ENCODE measurements at regions not wholly inside any gene's neighbourhood (a gene's known extent, or its start where the extent isn't known, plus 50 kb on each side); places are given as distances from the start of the nearest gene placed in this dataset.

DNA sequence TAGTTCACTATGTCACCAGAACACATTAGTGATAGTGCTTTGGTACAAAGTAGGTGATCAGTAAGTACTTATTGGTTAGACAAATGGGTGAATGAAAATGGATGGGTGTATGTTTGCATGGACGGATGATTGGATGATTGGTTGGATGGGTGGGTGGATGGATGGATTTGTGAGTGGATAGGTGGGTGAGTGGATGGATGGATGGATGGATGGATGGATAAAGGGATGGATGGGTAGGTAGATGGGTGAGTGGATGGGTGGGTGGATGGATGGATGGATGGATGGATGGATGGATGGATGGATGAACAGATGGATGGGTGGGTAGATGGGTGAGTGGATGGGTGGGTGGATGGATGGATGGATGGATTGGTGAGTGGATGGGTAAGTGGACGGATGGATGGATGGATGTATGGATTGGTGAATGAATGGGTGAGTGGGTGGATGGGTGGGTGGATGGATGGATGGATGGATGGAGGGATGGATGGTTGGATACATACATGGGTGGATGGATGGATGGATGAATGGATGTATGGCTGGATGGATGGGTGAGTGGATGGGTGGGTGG lies 225.3 kb upstream of the GSE1 start:
- TF ChIP-seq, protein P1, sequence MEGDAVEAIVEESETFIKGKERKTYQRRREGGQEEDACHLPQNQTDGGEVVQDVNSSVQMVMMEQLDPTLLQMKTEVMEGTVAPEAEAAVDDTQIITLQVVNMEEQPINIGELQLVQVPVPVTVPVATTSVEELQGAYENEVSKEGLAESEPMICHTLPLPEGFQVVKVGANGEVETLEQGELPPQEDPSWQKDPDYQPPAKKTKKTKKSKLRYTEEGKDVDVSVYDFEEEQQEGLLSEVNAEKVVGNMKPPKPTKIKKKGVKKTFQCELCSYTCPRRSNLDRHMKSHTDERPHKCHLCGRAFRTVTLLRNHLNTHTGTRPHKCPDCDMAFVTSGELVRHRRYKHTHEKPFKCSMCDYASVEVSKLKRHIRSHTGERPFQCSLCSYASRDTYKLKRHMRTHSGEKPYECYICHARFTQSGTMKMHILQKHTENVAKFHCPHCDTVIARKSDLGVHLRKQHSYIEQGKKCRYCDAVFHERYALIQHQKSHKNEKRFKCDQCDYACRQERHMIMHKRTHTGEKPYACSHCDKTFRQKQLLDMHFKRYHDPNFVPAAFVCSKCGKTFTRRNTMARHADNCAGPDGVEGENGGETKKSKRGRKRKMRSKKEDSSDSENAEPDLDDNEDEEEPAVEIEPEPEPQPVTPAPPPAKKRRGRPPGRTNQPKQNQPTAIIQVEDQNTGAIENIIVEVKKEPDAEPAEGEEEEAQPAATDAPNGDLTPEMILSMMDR (conservative IDR thresholded peaks at IDR 0.05): no peak
- no peak for TF ChIP-seq ZFX (IDR thresholded peaks at IDR 0.05)

GRCh38 chr16:85389679-85390470 lies 223.2 kb upstream of the GSE1 start:
- no peak for TF ChIP-seq ZFX (IDR thresholded peaks at IDR 0.05)
- TF ChIP-seq, protein P1 (conservative IDR thresholded peaks at IDR 0.05): no peak
- peak overlapping the region; percentile 14; the same call in 1 of the 2 replicates for H3K27ac ChIP-seq

More for the DNA sequence above, 225.3 kb upstream of the GSE1 start:
- H3K27ac ChIP-seq: no peak overlapping the region

DNA sequence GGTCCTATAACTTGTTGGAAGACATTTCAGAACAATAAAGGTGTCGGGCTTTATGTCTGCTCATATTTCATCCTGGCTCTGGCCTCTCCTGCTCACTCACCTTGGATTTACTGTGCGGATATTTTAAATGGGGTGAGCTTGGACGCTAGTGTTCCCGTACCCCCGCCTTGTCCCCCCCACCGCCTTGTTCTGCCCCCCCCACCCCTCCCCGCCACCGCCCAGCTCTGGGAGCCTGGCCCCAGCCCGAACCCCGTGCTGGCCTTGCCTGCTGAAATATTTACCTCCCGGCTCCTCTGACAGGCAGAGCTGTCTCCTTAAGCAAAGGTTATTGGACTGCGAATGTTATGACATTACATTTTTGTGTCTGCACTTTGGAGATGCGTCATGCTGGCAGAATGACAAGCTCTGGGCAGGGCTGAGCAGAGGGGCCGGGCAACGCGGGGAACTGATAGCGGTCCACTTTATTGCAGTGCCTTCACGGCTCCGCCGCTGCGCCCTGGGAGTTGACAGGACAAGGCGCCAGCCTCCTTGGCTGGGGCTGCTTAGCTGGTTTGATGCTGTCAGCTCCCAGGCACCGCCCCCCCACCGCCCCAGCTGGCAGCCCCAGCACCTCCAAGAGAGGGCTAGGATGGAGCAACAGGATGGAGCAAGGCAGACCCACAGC lies 222.5 kb upstream of the GSE1 start:
- no peak for TF ChIP-seq ZFX (IDR thresholded peaks at IDR 0.05)

GRCh38 chr16:85391175-85391707 lies 221.9 kb upstream of the GSE1 start:
- no peak overlapping the region for H3K27ac ChIP-seq
- TF ChIP-seq ZFX (IDR thresholded peaks at IDR 0.05): no peak
- TF ChIP-seq, protein P1 (conservative IDR thresholded peaks at IDR 0.05): no peak

More for the DNA sequence above, 222.5 kb upstream of the GSE1 start:
- H3K27ac ChIP-seq: peak overlapping the region; percentile 14; the same call in 1 of the 2 replicates

DNA sequence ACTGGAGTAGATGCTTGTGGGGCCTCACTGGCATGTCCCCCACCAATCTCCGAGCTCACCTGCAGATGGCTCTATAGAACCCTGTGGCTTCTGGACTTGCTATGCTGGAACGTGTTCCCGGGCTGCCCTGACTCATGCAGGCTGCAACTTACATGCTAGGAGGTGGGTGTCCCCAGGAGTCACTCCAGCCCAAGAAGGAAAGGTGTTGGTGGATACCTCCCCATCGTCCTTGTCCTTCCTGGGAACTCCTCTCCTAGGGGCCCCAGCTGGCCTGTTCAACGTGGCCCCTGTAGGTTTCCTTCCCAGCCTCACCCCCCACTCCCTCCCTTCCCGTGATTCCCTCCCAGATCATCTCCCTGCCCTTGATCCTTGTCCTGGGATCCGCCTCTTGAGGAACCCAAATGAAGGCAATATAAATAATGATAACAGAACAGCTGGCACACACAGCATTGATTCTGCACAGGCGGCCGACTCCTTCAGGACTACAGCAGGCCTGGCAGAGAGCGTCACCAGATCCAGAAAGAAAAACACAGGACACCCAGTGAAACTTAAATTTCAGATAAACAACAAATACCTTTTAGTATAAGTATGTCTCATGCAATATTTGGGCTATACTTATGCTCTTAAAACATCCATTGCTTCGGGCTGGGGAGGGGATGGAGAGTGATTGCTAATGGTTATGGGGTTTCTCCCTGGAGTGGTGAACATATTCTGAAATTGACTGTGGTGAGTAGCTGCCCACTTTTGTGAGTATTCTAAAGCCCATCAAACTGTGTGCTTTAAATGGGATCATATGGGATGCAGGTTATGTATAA lies 221.1 kb upstream of the GSE1 start:
- H3K27ac ChIP-seq: no peak overlapping the region
- TF ChIP-seq, protein P1 (conservative IDR thresholded peaks at IDR 0.05): no peak
- TF ChIP-seq ZFX (IDR thresholded peaks at IDR 0.05): no peak

GRCh38 chr16:85392756-85393673 lies 220.1 kb upstream of the GSE1 start:
- no peak overlapping the region for H3K27ac ChIP-seq
- TF ChIP-seq ZFX (IDR thresholded peaks at IDR 0.05): no peak
- TF ChIP-seq, protein P1 (conservative IDR thresholded peaks at IDR 0.05): no peak

Data from C4-2B (cell line).